Endodermal cell (in vitro differentiated cells): ENCODE measurements at regions not wholly inside any gene's neighbourhood (a gene's known extent, or its start where the extent isn't known, plus 50 kb on each side); places are given as distances from the start of the nearest gene placed in this dataset.

ENCODE experiments used
- DNase-seq: peaks from one replicate; pipeline ENCODE4 v3.0.0-alpha.2; 2017
- H3K27ac ChIP-seq: 2 replicates; pipeline ENCODE4 v1.5.1; 2013; ENCODE audit warnings: mild to moderate bottlenecking, low read depth, low read length, moderate library complexity
- H3K27me3 ChIP-seq: 2 replicates; pipeline ENCODE4 v1.6.1; 2013; ENCODE audit warnings: mild to moderate bottlenecking, low read length, moderate library complexity; ENCODE audit not compliant: insufficient read depth, control insufficient read depth, poor library complexity, severe bottlenecking
- H3K36me3 ChIP-seq: 2 replicates; pipeline ENCODE4 v1.7.0; 2013; ENCODE audit warnings: mild to moderate bottlenecking, low read length, moderate library complexity; ENCODE audit not compliant: control insufficient read depth, insufficient read depth
- H3K4me1 ChIP-seq: one replicate; pipeline ENCODE4 v1.7.0; 2013; ENCODE audit warnings: low read length; ENCODE audit not compliant: control insufficient read depth, insufficient read depth
- H3K4me3 ChIP-seq: 2 replicates; pipeline ENCODE4 v1.5.1; 2013; ENCODE audit warnings: mild to moderate bottlenecking, low read length, moderate library complexity
- H3K9ac ChIP-seq: 2 replicates; pipeline ENCODE4 v1.6.1; 2013; ENCODE audit warnings: mild to moderate bottlenecking, low read length, moderate library complexity; ENCODE audit not compliant: poor library complexity, severe bottlenecking; ENCODE audit errors: extremely low read depth
- H3K9me3 ChIP-seq: 2 replicates; pipeline ENCODE4 v1.6.1; 2013; ENCODE audit warnings: mild to moderate bottlenecking, low read length, moderate library complexity; ENCODE audit not compliant: control insufficient read depth
- H3K27ac Mint-ChIP-seq: 2 replicates; pipeline ENCODE4 v1.8.0; 2020; ENCODE audit warnings: mixed read lengths
- H3K27me3 Mint-ChIP-seq: 2 replicates; pipeline ENCODE4 v1.8.0; 2021; ENCODE audit warnings: mild to moderate bottlenecking, mixed read lengths; ENCODE audit not compliant: insufficient read depth
- H3K36me3 Mint-ChIP-seq: 2 replicates; pipeline ENCODE4 v1.8.0; 2020; ENCODE audit warnings: low read depth, mixed read lengths
- H3K4me1 Mint-ChIP-seq: 2 replicates; pipeline ENCODE4 v1.8.0; 2020; ENCODE audit warnings: mixed read lengths
- H3K4me3 Mint-ChIP-seq: 2 replicates; pipeline ENCODE4 v1.8.0; 2020; ENCODE audit warnings: mild to moderate bottlenecking, moderate library complexity, mixed read lengths
- H3K9me3 Mint-ChIP-seq: 2 replicates; pipeline ENCODE4 v1.8.0; 2020; ENCODE audit warnings: mild to moderate bottlenecking, mixed read lengths
- CTCF ChIP-seq: fragments of 200-600 bp; sonication (generic); conservative IDR thresholded peaks from 2 replicates; pipeline ENCODE4 v1.5.0; 2021; ENCODE audit warnings: antibody characterized with exemption, mild to moderate bottlenecking
- WGBS, 2 experiments: methylation state at CpG; one replicate each; pipeline versions ENCODE4 v1.1.5 to v1.1.7; 2013; ENCODE audit warnings: missing lambda C conversion rate in 2 of 2, mixed read lengths in 1 of 2; ENCODE audit not compliant: insufficient coverage in 1 of 2, insufficient read length in 1 of 2; 5-methylcytosine and 5-hydroxymethylcytosine counted together

GRCh38 chr1:4053160-4053748 lies 153.2 kb upstream of the C1orf174 start:
- H3K27ac ChIP-seq = no peak overlapping the region
- Mint-ChIP-seq H3K4me3 (no peak overlapping the region), H3K36me3 (no peaks in the 10 kb centered on the region), H3K9me3 (no peaks in the 10 kb centered on the region), H3K27ac (no peak overlapping the region), H3K27me3 (peaks cover 1% of the 10 kb centered on the region), H3K4me1 (no peaks in the 10 kb centered on the region)
- H3K27me3 ChIP-seq = no peaks in the 10 kb centered on the region
- no peak overlapping the region for H3K4me3 ChIP-seq
- H3K9ac ChIP-seq = no peak overlapping the region
- H3K36me3 ChIP-seq = no peaks in the 10 kb centered on the region
- 90 to 92% methylated on average over 5 to 8 of the region's 8 CpGs for WGBS, 2 experiments
- no peaks in the 10 kb centered on the region for H3K9me3 ChIP-seq
- no peak for TF ChIP-seq CTCF
- H3K4me1 ChIP-seq = no peaks in the 10 kb centered on the region
- no peak for DNase-seq

- no peaks in the 10 kb centered on the region for H3K9me3 ChIP-seq
- no peak overlapping the region for H3K4me3 Mint-ChIP-seq
- H3K4me1 ChIP-seq = no peaks in the 10 kb centered on the region
- H3K4me3 ChIP-seq = no peak overlapping the region
- DNase-seq = no peak
- no peaks in the 10 kb centered on the region for H3K27me3 ChIP-seq
- WGBS, 2 experiments = 93 to 100% methylated on average over 3 to 5 of the region's 5 CpGs
- no peak for TF ChIP-seq CTCF
- no peak overlapping the region for H3K27ac Mint-ChIP-seq
- H3K27ac ChIP-seq = no peak overlapping the region
- no peaks in the 10 kb centered on the region for H3K36me3 ChIP-seq
- no peak overlapping the region for H3K9ac ChIP-seq
- H3K36me3 Mint-ChIP-seq = no peaks in the 10 kb centered on the region
- no peaks in the 10 kb centered on the region for H3K9me3 Mint-ChIP-seq
- no peaks in the 10 kb centered on the region for H3K4me1 Mint-ChIP-seq
- H3K27me3 Mint-ChIP-seq = peaks cover 1% of the 10 kb centered on the region
Measured at GRCh38 chr1:4053774-4054173, 153.7 kb upstream of the C1orf174 start.

GRCh38 chr1:4055294-4055967 lies 155.4 kb upstream of the C1orf174 start:
- TF ChIP-seq CTCF = no peak
- Mint-ChIP-seq H3K27ac (no peak overlapping the region), H3K27me3 (no peaks in the 10 kb centered on the region), H3K9me3 (no peaks in the 10 kb centered on the region), H3K4me3 (no peak overlapping the region), H3K4me1 (no peaks in the 10 kb centered on the region), H3K36me3 (no peaks in the 10 kb centered on the region)
- H3K27me3 ChIP-seq = no peaks in the 10 kb centered on the region
- no peak overlapping the region for H3K27ac ChIP-seq
- no peak overlapping the region for H3K4me3 ChIP-seq
- H3K9ac ChIP-seq = no peak overlapping the region
- no peaks in the 10 kb centered on the region for H3K36me3 ChIP-seq
- no peaks in the 10 kb centered on the region for H3K4me1 ChIP-seq
- 87 to 93% methylated on average over 13 to 16 of the region's 16 CpGs for WGBS, 2 experiments
- DNase-seq = no peak
- no peaks in the 10 kb centered on the region for H3K9me3 ChIP-seq
